K562 (cell line): ENCODE measurements at regions not wholly inside any gene's neighbourhood (a gene's known extent, or its start where the extent isn't known, plus 50 kb on each side); places are given as distances from the start of the nearest gene placed in this dataset.

ENCODE experiments used
- ARID2 ChIP-seq: fragments of 450-650 bp; IDR thresholded peaks from 2 replicates; pipeline ENCODE4 v1.6.1; 2017; ENCODE audit warnings: antibody characterized with exemption, mild to moderate bottlenecking
- CTCF ChIP-seq, 3 experiments: IDR thresholded peaks in 2 of 3; conservative IDR thresholded peaks in 1 of 3; 2 replicates each; pipeline ENCODE4 v1.5.1; 2011 to 2012; ENCODE audit warnings: low read length in 3 of 3, mild to moderate bottlenecking in 3 of 3, control low read depth in 2 of 3, improper control_type of control experiment in 1 of 3, inconsistent platforms in 1 of 3, low read depth in 1 of 3, mixed read lengths in 1 of 3, moderate library complexity in 1 of 3; ENCODE audit not compliant: insufficient read depth in 2 of 3
- CXXC5 ChIP-seq: fragments of 250-450 bp; sonication (Bioruptor Pico); IDR thresholded peaks from 2 replicates; pipeline ENCODE4 v1.8.0; 2022; ENCODE audit warnings: inconsistent platforms, mild to moderate bottlenecking, moderate library complexity
- RFX5 ChIP-seq: IDR thresholded peaks from 2 replicates; pipeline ENCODE4 v1.6.1; 2011; ENCODE audit warnings: low read depth, mild to moderate bottlenecking, improper control_type of control experiment, low read length
- USF1 ChIP-seq: sonication (generic); formaldehyde crosslinking; IDR thresholded peaks from 2 replicates; pipeline ENCODE4 v1.9.0; 2022; ENCODE audit warnings: mild to moderate bottlenecking, missing genetic modification reagents
- YY1 ChIP-seq, 3 experiments: IDR thresholded peaks; 2 replicates each; pipeline ENCODE4 v1.6.1; 2011; ENCODE audit warnings: low read length in 2 of 3, mild to moderate bottlenecking in 2 of 3, moderate library complexity in 2 of 3, borderline replicate concordance in 1 of 3, control low read depth in 1 of 3, low read depth in 1 of 3; ENCODE audit not compliant: insufficient read depth in 3 of 3, insufficient replicate concordance in 2 of 3, control insufficient read depth in 1 of 3, insufficient read length in 1 of 3; ENCODE audit errors: extremely low read depth in 1 of 3
- ZNF239 ChIP-seq: fragments of 250-450 bp; sonication (Bioruptor Pico); IDR thresholded peaks from 2 replicates; pipeline ENCODE4 v1.4.0; 2020; ENCODE audit warnings: mild to moderate bottlenecking
- ZNF274 ChIP-seq: IDR thresholded peaks from 2 replicates; pipeline ENCODE4 v1.6.1; 2011; ENCODE audit warnings: low read depth, mild to moderate bottlenecking, low read length, moderate library complexity, borderline replicate concordance
- TF ChIP-seq, protein P1 (sequence below), 3 experiments: fragments of 200-800 bp in 1 of 3; fragments of 250-450 bp in 1 of 3; fragments of 450-650 bp in 1 of 3; sonication (Bioruptor Pico) in 1 of 3; sonication (Bioruptor generic) in 1 of 3; formaldehyde crosslinking in 1 of 3; IDR thresholded peaks; 2 replicates each; pipeline versions ENCODE4 v1.6.1 to v1.8.0; 2016 to 2022; ENCODE audit warnings: mild to moderate bottlenecking in 2 of 3, missing genetic modification characterization in 2 of 3, missing compliant biosample characterization in 1 of 3, moderate library complexity in 1 of 3

- no peak for TF ChIP-seq YY1 (IDR thresholded peaks at IDR 0.05; ENCODE audit: borderline replicate concordance in 1 of 3, control insufficient read depth in 1 of 3, extremely low read depth in 1 of 3, insufficient read depth in 3 of 3, insufficient read length in 1 of 3, insufficient replicate concordance in 2 of 3, low read depth in 1 of 3, low read length in 2 of 3)
- no peak for TF ChIP-seq CTCF (IDR thresholded peaks at IDR 0.05 in 2 of 3, conservative IDR thresholded peaks at IDR 0.05 in 1 of 3; ENCODE audit: insufficient read depth in 2 of 3, low read depth in 1 of 3, low read length in 3 of 3)
- no peak for TF ChIP-seq ZNF239
- no peak for TF ChIP-seq ZNF274
- no peak for TF ChIP-seq CXXC5 (CRISPR knock-in tag)
- no peak for TF ChIP-seq RFX5
- no peak for TF ChIP-seq ARID2
- TF ChIP-seq, protein P1, sequence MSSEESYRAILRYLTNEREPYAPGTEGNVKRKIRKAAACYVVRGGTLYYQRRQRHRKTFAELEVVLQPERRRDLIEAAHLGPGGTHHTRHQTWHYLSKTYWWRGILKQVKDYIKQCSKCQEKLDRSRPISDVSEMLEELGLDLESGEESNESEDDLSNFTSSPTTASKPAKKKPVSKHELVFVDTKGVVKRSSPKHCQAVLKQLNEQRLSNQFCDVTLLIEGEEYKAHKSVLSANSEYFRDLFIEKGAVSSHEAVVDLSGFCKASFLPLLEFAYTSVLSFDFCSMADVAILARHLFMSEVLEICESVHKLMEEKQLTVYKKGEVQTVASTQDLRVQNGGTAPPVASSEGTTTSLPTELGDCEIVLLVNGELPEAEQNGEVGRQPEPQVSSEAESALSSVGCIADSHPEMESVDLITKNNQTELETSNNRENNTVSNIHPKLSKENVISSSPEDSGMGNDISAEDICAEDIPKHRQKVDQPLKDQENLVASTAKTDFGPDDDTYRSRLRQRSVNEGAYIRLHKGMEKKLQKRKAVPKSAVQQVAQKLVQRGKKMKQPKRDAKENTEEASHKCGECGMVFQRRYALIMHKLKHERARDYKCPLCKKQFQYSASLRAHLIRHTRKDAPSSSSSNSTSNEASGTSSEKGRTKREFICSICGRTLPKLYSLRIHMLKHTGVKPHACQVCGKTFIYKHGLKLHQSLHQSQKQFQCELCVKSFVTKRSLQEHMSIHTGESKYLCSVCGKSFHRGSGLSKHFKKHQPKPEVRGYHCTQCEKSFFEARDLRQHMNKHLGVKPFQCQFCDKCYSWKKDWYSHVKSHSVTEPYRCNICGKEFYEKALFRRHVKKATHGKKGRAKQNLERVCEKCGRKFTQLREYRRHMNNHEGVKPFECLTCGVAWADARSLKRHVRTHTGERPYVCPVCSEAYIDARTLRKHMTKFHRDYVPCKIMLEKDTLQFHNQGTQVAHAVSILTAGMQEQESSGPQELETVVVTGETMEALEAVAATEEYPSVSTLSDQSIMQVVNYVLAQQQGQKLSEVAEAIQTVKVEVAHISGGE (CRISPR knock-in tag; IDR thresholded peaks at IDR 0.05) = no peak
- no peak for TF ChIP-seq USF1 (CRISPR knock-in tag)
Observed at GRCh38 chr3:98956008-98956407, 54.5 kb upstream of the DCBLD2 start.
